Activated naive CD4-positive, alpha-beta T cell treated with anti-CD3 and anti-CD28 coated beads, Interleukin-2, amount 50 U/mL, for 24 hours (primary cell): ENCODE measurements at regions not wholly inside any gene's neighbourhood (a gene's known extent, or its start where the extent isn't known, plus 50 kb on each side); places are given as distances from the start of the nearest gene placed in this dataset.
"Not testable (repeated sequence)": the region's sequence is repeated elsewhere in the genome, so short reads cannot be mapped to it uniquely, and the experiment has no call there.

Experiments used
- H3K27ac Mint-ChIP-seq: one replicate; pipeline ENCODE4 v1.8.0; 2021; ENCODE audit warnings: mild to moderate bottlenecking, mixed read lengths
- H3K27me3 Mint-ChIP-seq: one replicate; pipeline ENCODE4 v1.8.0; 2021; ENCODE audit warnings: mixed read lengths
- H3K36me3 Mint-ChIP-seq: one replicate; pipeline ENCODE4 v1.8.0; 2021; ENCODE audit warnings: mixed read lengths
- H3K4me1 Mint-ChIP-seq: one replicate; pipeline ENCODE4 v1.8.0; 2021; ENCODE audit warnings: mixed read lengths
- H3K4me3 Mint-ChIP-seq: one replicate; pipeline ENCODE4 v1.8.0; 2021; ENCODE audit warnings: mild to moderate bottlenecking, mixed read lengths
- H3K9me3 Mint-ChIP-seq: one replicate; pipeline ENCODE4 v1.8.0; 2021; ENCODE audit warnings: mixed read lengths

DNA sequence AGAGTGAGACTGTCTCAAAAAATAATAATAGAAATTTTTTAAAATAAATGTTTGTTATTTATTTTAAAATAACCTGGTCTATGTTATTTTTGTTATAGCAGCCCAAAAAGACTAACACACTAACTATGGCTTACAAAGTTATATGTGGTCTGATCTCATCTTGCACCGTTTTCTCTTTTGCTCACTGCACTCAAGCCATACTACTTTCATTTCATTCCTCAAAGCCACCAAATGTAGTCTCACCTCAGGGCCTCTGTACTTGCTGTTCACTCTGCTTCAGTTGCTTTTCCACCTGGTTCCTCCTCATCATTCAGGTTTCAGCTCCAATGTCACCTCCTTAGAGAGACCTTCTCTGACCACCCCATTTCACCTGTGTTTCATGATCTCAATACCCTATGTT lies 55.2 kb upstream of the MDM1 start:
- Mint-ChIP-seq H3K36me3 (peaks cover 10% of the 10 kb centered on the region), H3K9me3 (peaks cover 5% of the 10 kb centered on the region), H3K4me3 (no peak overlapping the region), H3K4me1 (peaks cover 30% of the 10 kb centered on the region), H3K27me3 (no peaks in the 10 kb centered on the region), H3K27ac (peak overlapping the region; percentile 5)

DNA sequence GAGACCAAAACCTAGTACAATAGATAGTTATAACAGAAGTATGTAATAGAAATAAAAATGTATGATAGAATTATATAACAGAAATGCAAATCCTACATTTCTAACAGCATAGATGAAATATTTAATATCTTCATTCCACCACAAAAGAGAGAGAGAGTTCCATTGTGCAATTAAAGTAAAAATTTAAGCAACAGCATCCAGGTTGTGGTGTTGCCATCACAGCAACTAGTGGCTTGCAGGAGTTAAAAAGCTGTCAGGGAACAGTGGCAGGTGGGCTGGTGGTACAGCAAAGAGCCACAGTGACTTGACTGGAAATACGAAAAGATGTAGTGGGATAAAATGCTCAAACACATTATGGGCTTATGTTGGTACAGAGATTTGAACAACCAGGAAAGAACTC lies 57.1 kb upstream of the MDM1 start:
- no peak overlapping the region for H3K4me3 Mint-ChIP-seq
- no peaks in the 10 kb centered on the region for H3K27me3 Mint-ChIP-seq
- H3K4me1 Mint-ChIP-seq = peaks cover 25% of the 10 kb centered on the region
- no peak overlapping the region for H3K27ac Mint-ChIP-seq
- H3K36me3 Mint-ChIP-seq = peaks cover 6% of the 10 kb centered on the region
- H3K9me3 Mint-ChIP-seq = no peaks in the 10 kb centered on the region

DNA sequence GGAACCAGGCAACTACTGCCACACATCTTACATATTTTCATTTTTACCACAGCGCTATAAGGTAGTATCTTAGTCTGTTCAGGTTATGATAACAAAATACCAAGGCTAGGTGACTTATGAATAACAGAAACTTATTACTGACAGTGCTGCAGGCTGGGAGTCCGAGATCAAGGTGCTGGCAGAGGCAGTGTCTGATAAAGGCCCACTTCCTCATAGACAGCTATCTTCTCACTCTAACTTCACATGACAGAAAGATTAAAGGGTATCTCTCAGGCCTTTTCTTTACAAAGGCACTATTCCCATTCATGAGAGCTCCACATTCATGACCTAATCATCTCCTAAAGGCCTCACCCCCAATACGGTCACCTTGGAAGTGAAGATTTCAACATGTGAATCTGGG lies 59.8 kb upstream of the MDM1 start:
- Mint-ChIP-seq H3K36me3 (peaks cover 5% of the 10 kb centered on the region), H3K27me3 (no peaks in the 10 kb centered on the region), H3K27ac (no peak overlapping the region), H3K4me3 (no peak overlapping the region), H3K4me1 (peaks cover 15% of the 10 kb centered on the region), H3K9me3 (peaks cover 4% of the 10 kb centered on the region)

DNA sequence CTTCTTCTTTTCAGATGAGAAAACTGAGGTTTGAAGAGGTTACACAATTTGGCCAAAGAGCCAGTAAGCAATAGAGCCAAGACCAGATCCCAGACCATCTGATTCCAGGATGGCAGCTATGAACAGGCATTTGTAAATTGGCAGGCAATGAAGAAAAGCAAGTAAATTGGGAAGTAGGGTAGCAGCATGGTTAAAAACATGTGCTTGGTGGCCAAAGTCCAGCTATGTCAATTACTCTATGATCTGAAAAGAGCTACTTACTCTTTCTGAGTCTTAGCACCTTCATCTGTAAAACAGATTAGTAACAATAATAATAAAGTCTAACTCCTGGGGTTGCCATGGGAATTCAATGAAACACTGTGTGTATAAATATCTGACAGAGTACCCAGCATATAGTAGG lies 60.2 kb upstream of the MDM1 start:
- Mint-ChIP-seq H3K36me3 (peaks cover 5% of the 10 kb centered on the region), H3K9me3 (peaks cover 5% of the 10 kb centered on the region), H3K4me1 (peaks cover 14% of the 10 kb centered on the region), H3K4me3 (no peak overlapping the region), H3K27ac (no peak overlapping the region), H3K27me3 (no peaks in the 10 kb centered on the region)

DNA sequence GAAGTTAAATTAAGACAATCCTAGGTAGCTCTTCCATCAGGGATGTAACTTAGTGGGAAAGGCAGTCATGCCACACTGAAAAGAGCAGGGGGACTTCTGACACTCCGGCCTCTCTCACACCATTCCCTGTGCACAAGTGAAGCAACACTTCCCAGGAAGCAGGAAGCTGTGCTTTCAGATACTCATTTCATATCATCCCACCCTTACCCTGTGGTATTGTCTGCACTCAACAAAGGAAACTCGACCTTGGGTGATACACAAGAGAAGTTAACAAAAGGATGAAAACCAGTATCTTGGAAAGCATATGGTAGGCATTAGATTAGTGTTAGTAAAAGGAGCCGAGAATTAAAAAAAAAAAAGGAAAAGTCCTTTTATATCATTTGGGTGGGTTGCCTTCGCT lies 61.3 kb upstream of the MDM1 start:
- H3K27me3 Mint-ChIP-seq = no peaks in the 10 kb centered on the region
- peaks cover 5% of the 10 kb centered on the region for H3K9me3 Mint-ChIP-seq
- no peak overlapping the region for H3K27ac Mint-ChIP-seq

DNA sequence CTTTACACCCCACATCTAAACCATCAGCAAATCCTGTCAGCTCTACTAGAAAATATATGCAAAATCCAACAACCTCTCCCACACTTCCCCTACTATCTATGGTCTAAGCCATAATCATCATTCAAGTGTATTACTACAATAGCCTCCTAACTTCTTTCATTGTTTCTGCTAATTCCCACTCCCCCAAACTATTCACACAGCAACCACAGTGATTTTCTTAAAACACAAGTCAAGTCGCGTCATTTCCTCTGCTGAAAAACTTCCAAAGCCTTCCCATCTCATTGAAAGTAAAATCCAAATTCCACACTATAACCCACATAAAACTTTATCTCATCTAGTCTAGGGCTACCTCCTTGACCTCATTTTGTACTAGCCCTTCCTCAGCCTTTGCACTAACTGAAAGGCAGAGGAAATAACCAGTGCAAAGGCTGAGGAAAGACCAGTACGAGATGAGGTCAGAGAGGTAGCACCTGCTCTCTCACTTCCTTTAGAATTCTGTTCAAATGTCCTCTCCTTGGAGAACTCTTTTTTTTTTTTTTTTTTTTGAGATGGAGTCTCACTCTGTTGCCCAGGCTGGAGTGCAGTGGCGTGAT lies 65.5 kb upstream of the MDM1 start:
- H3K36me3 Mint-ChIP-seq = no peaks in the 10 kb centered on the region
- no peaks in the 10 kb centered on the region for H3K27me3 Mint-ChIP-seq
- no peak overlapping the region for H3K4me3 Mint-ChIP-seq
- H3K27ac Mint-ChIP-seq = no peak overlapping the region
- H3K4me1 Mint-ChIP-seq = peaks cover 7% of the 10 kb centered on the region
- H3K9me3 Mint-ChIP-seq = peaks cover 5% of the 10 kb centered on the region

More for the DNA sequence above, 61.3 kb upstream of the MDM1 start:
- Mint-ChIP-seq H3K4me1 (peaks cover 14% of the 10 kb centered on the region), H3K4me3 (no peak overlapping the region), H3K36me3 (peaks cover 3% of the 10 kb centered on the region)

DNA sequence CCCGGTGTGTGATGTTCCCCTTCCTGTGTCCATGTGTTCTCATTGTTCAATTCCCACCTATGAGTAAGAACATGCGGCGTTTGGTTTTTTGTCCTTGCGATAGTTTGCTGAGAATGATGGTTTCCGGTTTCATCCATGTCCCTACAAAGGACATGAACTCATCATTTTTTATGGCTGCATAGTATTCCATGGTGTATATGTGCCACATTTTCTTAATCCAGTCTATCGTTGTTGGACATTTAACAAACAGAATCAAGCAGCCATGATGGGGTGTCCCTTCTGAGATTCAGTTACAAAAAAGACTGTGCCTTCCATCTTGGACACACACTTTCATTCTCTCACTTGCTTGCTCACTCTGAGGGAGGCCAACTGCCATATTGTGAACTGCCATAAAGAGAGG lies 66.5 kb upstream of the MDM1 start:
- H3K27me3 Mint-ChIP-seq, H3K36me3 Mint-ChIP-seq, H3K4me1 Mint-ChIP-seq, H3K27ac Mint-ChIP-seq, H3K4me3 Mint-ChIP-seq, H3K9me3 Mint-ChIP-seq: not testable (repeated sequence)

DNA sequence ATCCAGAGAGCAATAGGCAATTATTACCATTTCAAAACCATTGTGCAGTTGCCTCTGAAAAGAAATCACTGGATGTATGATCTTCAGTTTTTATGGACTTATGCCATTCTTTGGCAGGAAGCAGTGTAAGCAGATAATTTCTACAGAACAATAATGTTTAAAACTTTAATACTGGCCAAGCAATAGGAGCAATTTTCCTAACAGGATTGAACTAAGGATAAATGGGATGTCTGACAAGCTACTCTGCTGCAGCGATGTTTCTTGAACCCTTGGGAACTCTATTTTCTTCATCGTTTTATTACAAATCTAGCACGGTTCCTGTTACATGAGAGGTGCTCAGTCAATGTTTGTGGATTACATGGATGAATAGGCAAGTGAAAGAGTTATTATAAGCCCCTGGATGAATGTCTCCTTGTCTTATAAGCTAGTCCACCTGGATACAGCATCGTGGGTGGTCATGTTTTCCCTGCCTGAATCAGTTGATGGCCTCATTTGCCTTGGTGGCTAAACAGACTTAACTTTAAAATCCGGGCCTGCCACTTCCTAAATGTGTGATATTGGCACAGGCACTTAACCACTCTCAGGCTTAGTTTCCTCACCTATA lies 68.2 kb upstream of the MDM1 start:
- Mint-ChIP-seq H3K9me3 (peaks cover 5% of the 10 kb centered on the region), H3K27ac (no peak overlapping the region), H3K4me3 (no peak overlapping the region), H3K4me1 (peaks cover 6% of the 10 kb centered on the region), H3K27me3 (no peaks in the 10 kb centered on the region), H3K36me3 (no peaks in the 10 kb centered on the region)

DNA sequence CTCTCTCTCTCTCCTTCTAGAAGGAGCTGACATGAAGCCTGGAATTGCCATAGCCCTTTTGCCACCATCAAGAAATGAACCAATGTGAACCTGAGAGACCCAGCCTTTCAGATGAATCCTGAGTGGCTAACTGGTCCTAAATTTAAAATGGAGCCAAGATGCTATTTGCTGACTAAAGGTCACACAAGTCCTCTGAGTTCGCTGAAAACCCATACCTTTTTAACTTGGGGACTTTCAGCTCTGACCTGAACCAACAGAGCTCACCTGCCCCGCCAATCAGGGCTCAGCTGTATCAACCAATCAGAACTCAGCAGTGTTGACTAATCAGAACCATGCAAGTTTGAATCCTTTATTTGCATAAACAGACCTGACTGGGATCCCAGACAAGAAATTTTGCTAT lies 70.3 kb upstream of the MDM1 start:
- Mint-ChIP-seq H3K4me1 (peaks cover 17% of the 10 kb centered on the region), H3K27ac (no peak overlapping the region), H3K9me3 (no peaks in the 10 kb centered on the region), H3K27me3 (no peaks in the 10 kb centered on the region), H3K36me3 (no peaks in the 10 kb centered on the region), H3K4me3 (no peak overlapping the region)

DNA sequence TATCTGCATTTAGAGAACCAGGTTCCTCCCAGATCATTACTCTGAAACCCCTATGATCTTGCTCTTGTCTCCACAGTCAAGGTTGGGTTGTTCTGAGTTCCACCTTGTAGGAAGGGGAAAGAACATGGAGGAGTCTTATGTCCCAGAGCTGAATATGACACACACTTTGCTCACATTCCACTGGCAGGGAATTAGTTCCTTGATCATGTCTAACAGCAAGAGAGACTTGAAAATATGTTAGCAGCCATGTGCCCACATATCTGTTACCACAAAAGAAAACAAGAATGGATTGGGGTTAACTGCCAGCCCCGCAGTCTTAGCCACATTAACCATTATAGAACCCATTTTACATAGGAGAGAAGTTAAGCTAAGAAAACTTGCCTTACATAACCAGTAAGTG lies 71.1 kb upstream of the MDM1 start:
- Mint-ChIP-seq H3K36me3 (no peaks in the 10 kb centered on the region), H3K27me3 (no peaks in the 10 kb centered on the region), H3K4me1 (peaks cover 15% of the 10 kb centered on the region), H3K27ac (no peak overlapping the region), H3K4me3 (no peak overlapping the region), H3K9me3 (no peaks in the 10 kb centered on the region)

DNA sequence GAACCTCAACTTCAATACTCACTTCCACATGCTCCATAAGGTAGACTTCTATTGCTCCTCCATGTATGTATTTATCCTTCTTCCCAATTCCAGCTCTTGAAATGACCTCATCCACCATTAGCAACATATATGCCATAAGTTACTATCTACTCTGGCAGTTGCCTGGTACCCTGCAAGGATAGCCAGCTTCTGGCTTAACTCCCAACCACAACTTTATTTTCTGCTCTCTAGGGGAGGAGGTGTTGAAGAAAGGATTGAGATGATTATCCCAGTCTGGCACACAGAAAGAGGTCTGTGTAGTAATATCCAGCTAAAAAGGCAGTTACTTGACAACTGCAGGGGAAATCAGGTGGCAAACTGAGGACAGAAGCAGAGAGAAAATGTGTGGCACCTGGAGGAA lies 71.5 kb upstream of the MDM1 start:
- no peaks in the 10 kb centered on the region for H3K36me3 Mint-ChIP-seq
- no peaks in the 10 kb centered on the region for H3K9me3 Mint-ChIP-seq
- H3K4me3 Mint-ChIP-seq = no peak overlapping the region
- peaks cover 15% of the 10 kb centered on the region for H3K4me1 Mint-ChIP-seq
- H3K27ac Mint-ChIP-seq = no peak overlapping the region
- H3K27me3 Mint-ChIP-seq = no peaks in the 10 kb centered on the region

DNA sequence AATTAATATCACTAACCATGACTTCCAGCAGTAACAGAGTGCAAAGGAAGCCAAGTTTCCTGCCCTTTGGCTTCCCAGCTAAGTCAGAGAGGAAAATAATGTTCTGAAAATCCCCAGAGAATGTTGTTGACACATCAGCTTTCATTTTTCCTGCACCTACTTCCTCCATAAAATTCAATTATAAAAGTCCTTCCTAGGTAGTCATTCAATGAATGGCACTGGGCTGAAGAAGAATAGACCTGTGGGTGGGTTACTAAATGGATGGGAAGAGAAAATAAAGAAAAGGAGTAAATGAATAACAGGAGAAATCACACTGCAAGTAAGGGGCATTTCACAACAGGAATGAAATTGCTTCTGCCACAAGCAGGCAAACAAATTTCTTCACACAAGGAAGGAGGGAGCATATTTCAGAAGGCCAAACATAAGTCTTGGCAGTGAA lies 73.2 kb upstream of the MDM1 start:
- no peaks in the 10 kb centered on the region for H3K9me3 Mint-ChIP-seq
- H3K27ac Mint-ChIP-seq = no peak overlapping the region
- peaks cover 15% of the 10 kb centered on the region for H3K4me1 Mint-ChIP-seq
- no peaks in the 10 kb centered on the region for H3K27me3 Mint-ChIP-seq
- H3K36me3 Mint-ChIP-seq = no peaks in the 10 kb centered on the region
- H3K4me3 Mint-ChIP-seq = no peak overlapping the region

DNA sequence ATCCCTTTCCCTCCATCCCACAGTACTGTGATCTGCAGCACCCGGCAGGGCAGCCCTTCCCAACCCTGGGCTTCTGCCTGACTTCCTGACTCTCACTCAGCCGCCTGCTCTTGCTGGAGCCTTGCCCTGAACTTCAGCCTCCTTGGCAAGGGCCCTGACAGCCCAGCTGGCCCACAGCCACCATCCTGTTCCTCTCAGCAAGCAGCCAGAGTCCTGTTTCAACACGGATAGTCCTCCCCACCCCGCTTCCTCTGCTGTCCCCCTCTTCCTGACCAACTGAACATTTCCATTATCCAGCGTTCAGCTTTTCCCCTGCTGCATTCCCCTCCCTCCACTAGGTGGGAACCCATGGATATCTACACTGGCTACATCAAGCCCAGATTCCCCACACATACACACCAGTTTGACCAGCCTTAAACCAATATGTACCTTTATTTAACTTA lies 74.0 kb upstream of the MDM1 start:
- no peak overlapping the region for H3K4me3 Mint-ChIP-seq
- H3K9me3 Mint-ChIP-seq = no peaks in the 10 kb centered on the region
- H3K36me3 Mint-ChIP-seq = peaks cover 2% of the 10 kb centered on the region
- H3K4me1 Mint-ChIP-seq = peaks cover 15% of the 10 kb centered on the region
- no peaks in the 10 kb centered on the region for H3K27me3 Mint-ChIP-seq
- no peak overlapping the region for H3K27ac Mint-ChIP-seq

DNA sequence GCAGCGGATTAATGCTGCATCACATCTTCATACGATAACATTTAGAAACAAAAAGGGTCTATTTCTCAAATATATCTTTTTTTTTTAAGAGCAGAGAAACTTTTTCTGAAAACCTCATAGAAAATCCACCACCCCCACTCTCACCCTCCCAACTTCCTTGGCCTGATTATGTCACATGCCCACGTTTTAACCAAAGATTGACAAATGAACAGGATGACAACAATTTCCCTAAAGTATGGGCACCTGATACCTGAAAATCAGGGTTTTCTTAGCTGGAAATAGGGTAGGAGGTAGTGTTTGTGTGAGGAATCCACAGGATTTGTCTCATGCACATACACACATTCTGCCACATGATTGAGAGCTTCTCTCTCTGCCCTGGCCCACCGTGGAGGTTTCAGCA lies 74.7 kb upstream of the MDM1 start:
- peaks cover 15% of the 10 kb centered on the region for H3K4me1 Mint-ChIP-seq
- H3K9me3 Mint-ChIP-seq = no peaks in the 10 kb centered on the region

DNA sequence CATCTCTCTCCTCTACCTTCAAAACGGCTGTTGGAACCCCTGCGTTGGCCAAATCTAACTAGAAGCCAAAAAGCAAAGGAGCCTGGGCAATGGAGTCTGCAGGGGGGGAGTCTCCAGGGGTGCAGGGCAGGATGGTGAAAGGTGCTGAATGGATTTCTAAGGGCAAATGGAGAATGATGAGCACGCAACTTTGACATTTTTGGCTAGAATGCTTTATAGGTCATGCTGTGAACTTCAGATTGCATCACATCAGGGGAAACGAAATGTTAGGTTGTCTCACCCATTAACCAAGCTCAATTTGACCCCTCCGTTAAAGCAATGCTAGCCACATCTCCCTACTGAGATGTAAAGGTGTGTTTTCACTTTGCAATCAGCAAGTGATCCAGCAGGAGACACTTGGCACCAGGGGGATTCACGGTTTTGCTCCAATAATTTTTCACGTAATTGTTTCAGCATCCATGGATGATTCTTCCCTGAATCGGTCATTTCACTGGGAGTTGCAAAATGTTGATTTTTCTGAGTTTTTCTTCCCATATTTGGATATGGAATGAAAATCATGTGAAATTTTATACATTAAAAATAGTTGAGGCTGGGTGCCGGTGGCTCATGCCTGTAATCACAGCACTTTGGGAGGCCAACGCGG lies 78.0 kb upstream of the MDM1 start:
- Mint-ChIP-seq H3K4me1 (peaks cover 11% of the 10 kb centered on the region), H3K36me3 (peaks cover 2% of the 10 kb centered on the region), H3K27me3 (no peaks in the 10 kb centered on the region), H3K4me3 (no peak overlapping the region), H3K9me3 (no peaks in the 10 kb centered on the region), H3K27ac (no peak overlapping the region)

More for the DNA sequence above, 74.7 kb upstream of the MDM1 start:
- Mint-ChIP-seq H3K36me3 (peaks cover 2% of the 10 kb centered on the region), H3K4me3 (no peak overlapping the region), H3K27ac (no peak overlapping the region), H3K27me3 (no peaks in the 10 kb centered on the region)

DNA sequence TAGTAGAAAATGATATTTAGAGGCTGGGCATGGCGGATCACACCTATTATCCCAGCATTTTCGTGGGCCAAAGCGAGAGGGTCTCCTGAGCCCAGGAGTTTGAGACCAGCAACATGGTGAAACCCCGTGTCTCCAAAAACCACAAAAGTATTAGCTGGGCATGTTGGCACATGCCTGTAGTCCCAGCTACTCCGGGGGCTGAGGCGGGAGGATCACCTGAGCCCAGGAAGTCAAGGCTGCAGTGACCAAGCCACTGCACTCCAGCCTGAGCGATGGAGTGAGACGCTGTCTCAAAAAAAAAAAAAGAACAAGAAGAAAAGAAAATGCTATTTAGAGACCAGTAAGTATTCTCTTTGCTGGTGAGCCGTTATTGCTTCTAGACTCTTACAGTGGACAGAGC lies 79.2 kb upstream of the MDM1 start:
- Mint-ChIP-seq H3K4me3 (no peak overlapping the region), H3K36me3 (peaks cover 2% of the 10 kb centered on the region), H3K27ac (no peak overlapping the region), H3K9me3 (no peaks in the 10 kb centered on the region), H3K27me3 (no peaks in the 10 kb centered on the region), H3K4me1 (peaks cover 8% of the 10 kb centered on the region)
